ENCODE measurements at regions not wholly inside any gene's neighbourhood (a gene's known extent, or its start where the extent isn't known, plus 50 kb on each side); places are given as distances from the start of the nearest gene placed in this dataset.

DNA sequence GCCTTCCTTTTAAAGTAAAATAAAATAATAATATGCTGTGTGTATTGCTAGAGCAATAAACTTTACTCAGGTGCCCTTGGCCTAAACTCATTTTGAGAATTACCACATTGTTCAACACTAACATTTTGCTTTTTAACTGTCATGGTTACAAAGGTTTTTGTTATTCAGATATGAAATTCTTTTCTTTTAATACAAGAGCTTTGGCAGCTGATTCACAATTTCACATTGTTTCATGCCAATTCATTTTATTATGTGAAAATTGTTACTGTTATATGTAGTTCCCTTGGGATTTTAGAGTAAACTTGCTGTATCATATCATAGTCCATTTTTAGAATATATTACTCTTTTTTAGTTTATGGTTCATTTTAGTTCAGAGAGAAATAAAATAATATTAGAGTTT lies 65.8 kb upstream of the ZNF804A start:
- TF ChIP-seq POLR2AphosphoS5 (IDR thresholded peaks at IDR 0.05) (no peak), POLR2A (IDR thresholded peaks at IDR 0.05) (no peak)
- TF ChIP-seq, protein P1, sequence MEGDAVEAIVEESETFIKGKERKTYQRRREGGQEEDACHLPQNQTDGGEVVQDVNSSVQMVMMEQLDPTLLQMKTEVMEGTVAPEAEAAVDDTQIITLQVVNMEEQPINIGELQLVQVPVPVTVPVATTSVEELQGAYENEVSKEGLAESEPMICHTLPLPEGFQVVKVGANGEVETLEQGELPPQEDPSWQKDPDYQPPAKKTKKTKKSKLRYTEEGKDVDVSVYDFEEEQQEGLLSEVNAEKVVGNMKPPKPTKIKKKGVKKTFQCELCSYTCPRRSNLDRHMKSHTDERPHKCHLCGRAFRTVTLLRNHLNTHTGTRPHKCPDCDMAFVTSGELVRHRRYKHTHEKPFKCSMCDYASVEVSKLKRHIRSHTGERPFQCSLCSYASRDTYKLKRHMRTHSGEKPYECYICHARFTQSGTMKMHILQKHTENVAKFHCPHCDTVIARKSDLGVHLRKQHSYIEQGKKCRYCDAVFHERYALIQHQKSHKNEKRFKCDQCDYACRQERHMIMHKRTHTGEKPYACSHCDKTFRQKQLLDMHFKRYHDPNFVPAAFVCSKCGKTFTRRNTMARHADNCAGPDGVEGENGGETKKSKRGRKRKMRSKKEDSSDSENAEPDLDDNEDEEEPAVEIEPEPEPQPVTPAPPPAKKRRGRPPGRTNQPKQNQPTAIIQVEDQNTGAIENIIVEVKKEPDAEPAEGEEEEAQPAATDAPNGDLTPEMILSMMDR (IDR thresholded peaks at IDR 0.05): no peak
